Thyroid gland (tissue), 4 donors: ENCODE measurements at regions not wholly inside any gene's neighbourhood (a gene's known extent, or its start where the extent isn't known, plus 50 kb on each side); places are given as distances from the start of the nearest gene placed in this dataset.

Experiments
- DNase-seq, 2 donors: peaks; one replicate each; pipeline ENCODE4 v3.0.0-alpha.2; 2019
- H3K27ac ChIP-seq, 3 donors: fragments of 200-600 bp; sonication (generic); 1 replicate in 2 of 3; 2 replicates in 1 of 3; pipeline ENCODE4 v1.5.1; 2016 to 2019; ENCODE audit warnings: mild to moderate bottlenecking in 1 of 3, moderate library complexity in 1 of 3
- H3K27me3 ChIP-seq: fragments of 200-600 bp; sonication (generic); one replicate; pipeline ENCODE4 v1.5.1; 2019
- H3K36me3 ChIP-seq, 2 donors: fragments of 200-600 bp; sonication (generic); one replicate each; pipeline ENCODE4 v1.5.1; 2016 to 2019
- H3K4me1 ChIP-seq, 2 donors: fragments of 200-600 bp; sonication (generic); one replicate each; pipeline ENCODE4 v1.5.1; 2017 to 2019
- H3K4me3 ChIP-seq, 3 donors: fragments of 200-600 bp; sonication (generic); replicated peaks in 1 of 3; 1 replicate in 2 of 3; 2 replicates in 1 of 3; pipeline ENCODE4 v1.5.1; 2016; ENCODE audit warnings: mild to moderate bottlenecking in 1 of 3
- H3K9me3 ChIP-seq: fragments of 200-600 bp; sonication (generic); one replicate; pipeline ENCODE4 v1.5.1; 2017
- CTCF ChIP-seq, 6 experiments: fragments of 200-600 bp in 3 of 6; fragments of 450-650 bp in 3 of 6; sonication (generic) in 3 of 6; IDR thresholded peaks; one replicate each; pipeline ENCODE4 v1.5.1; 2016 to 2019; ENCODE audit warnings: antibody characterized with exemption in 6 of 6, mild to moderate bottlenecking in 2 of 6, inconsistent platforms in 1 of 6, moderate library complexity in 1 of 6
- POLR2A ChIP-seq, 2 donors: fragments of 450-650 bp; IDR thresholded peaks; one replicate each; pipeline ENCODE4 v1.6.1; 2017; ENCODE audit warnings: antibody characterized with exemption in 2 of 2, mild to moderate bottlenecking in 2 of 2, moderate library complexity in 1 of 2
- WGBS, 2 donors: methylation state at CpG; one replicate each; pipeline ENCODE4 v1.1.5; 2017; 5-methylcytosine and 5-hydroxymethylcytosine counted together
- intact Hi-C: fragments of 100-400 bp; cut with DNase I; formaldehyde crosslinking; loops from one replicate; pipeline ENCODE4 v1.15.1; 2023

DNA sequence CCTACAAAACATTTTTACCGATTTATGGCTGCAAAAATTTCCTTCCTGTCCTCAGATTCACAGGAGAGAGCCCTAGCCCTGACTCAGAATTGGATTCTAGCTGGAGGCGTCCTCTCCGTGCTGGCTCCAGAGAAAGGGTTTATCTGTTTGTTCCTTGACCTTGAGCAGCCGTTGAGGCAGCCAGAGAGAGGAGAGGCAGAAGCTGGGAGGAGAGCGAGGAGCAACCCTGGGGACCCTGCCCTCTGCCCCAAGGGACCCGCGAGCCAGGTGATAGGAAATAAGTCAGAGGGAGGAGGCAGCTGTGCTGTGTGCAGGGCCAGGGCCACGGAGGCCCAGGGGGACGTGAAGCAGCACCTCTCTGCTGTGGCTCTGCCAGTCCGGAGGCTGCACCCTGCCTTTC is 75.6 kb downstream of the IGLL1 start:
- no peaks in the 10 kb centered on the region for H3K27me3 ChIP-seq
- H3K36me3 ChIP-seq: no peaks in the 10 kb centered on the region
- 67 to 74% methylated on average over 7 to 10 of the region's 10 CpGs for WGBS, 2 donors
- no peaks in the 10 kb centered on the region for H3K4me1 ChIP-seq
- TF ChIP-seq CTCF (IDR thresholded peaks at IDR 0.05) (no peak), POLR2A (IDR thresholded peaks at IDR 0.05) (no peak)
- no peak overlapping the region for H3K27ac ChIP-seq
- H3K4me3 ChIP-seq: no peak overlapping the region
- no peak for DNase-seq
- no peaks in the 10 kb centered on the region for H3K9me3 ChIP-seq
- intact Hi-C loops: no loop called here

GRCh38 chr22:23503736-23504440 is 76.2 kb downstream of the IGLL1 start:
- intact Hi-C loops: no loop called here
- no peak for DNase-seq

DNA sequence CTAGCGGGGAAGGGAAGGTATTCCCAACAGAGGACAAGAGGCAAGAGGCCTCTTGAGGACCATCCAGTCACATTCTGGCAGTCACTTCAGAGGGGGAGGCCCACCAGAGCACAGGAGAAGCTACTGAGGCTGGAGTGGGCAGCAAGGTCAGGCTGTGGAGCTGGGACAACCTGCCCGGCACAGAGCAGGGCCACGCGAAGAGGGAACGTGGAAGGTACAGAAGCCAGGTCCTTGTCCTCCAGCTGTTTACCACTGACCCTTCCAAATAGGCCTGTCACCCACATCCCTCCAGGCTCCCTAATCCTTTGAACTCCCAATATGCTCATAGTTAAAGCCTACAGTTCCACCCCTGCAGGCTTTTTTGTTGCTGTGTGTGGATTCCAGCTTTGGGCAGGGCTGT is 76.9 kb downstream of the IGLL1 start:
- intact Hi-C loops: no loop called here
- TF ChIP-seq CTCF (IDR thresholded peaks at IDR 0.05): no peak
- TF ChIP-seq POLR2A (IDR thresholded peaks at IDR 0.05): no peak
- H3K4me3 ChIP-seq: no peak overlapping the region
- no peaks in the 10 kb centered on the region for H3K36me3 ChIP-seq
- H3K27me3 ChIP-seq: no peaks in the 10 kb centered on the region
- no peaks in the 10 kb centered on the region for H3K9me3 ChIP-seq
- no peak for DNase-seq
- no peaks in the 10 kb centered on the region for H3K4me1 ChIP-seq
- WGBS, 2 donors: 92 to 100% methylated on average over 5 of the region's 5 CpGs
- no peak overlapping the region for H3K27ac ChIP-seq

More at GRCh38 chr22:23503736-23504440, 76.2 kb downstream of the IGLL1 start:
- TF ChIP-seq CTCF (IDR thresholded peaks at IDR 0.05) (no peak), POLR2A (IDR thresholded peaks at IDR 0.05) (no peak)
- Histone ChIP-seq H3K9me3 (no peaks in the 10 kb centered on the region), H3K36me3 (no peaks in the 10 kb centered on the region), H3K27ac (no peak overlapping the region), H3K27me3 (no peaks in the 10 kb centered on the region), H3K4me1 (no peaks in the 10 kb centered on the region), H3K4me3 (no peak overlapping the region)
- WGBS, 2 donors: 85 to 87% methylated on average over 15 of the region's 15 CpGs

DNA sequence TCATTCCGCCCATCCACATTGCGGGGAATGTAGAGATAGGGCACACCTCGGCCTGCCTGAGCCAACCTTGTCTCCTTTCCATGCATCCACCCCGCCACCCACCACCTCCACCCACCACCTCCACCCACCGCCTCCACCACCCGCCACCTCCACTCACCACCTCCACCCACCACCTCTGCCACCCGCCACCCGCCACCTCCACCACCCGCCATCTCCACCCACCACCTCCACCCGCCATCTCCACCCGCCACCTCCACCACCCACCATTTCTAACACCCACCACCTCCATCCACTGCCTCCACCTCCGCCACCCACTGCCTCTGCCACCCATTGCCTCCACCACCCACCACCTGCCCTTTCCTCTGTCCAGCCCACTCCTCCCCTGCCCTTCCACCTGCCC is 78.4 kb downstream of the IGLL1 start:
- no peaks in the 10 kb centered on the region for H3K36me3 ChIP-seq
- H3K4me3 ChIP-seq: no peak overlapping the region
- no peak for DNase-seq
- no peak overlapping the region for H3K27ac ChIP-seq
- no peak for TF ChIP-seq POLR2A (IDR thresholded peaks at IDR 0.05)
- no peak for TF ChIP-seq CTCF (IDR thresholded peaks at IDR 0.05)
- intact Hi-C loops: no loop called here
- 86 to 90% methylated on average over 12 of the region's 12 CpGs for WGBS, 2 donors
- no peaks in the 10 kb centered on the region for H3K9me3 ChIP-seq
- H3K27me3 ChIP-seq: no peaks in the 10 kb centered on the region
- H3K4me1 ChIP-seq: no peaks in the 10 kb centered on the region

GRCh38 chr22:23501261-23501619 is 78.8 kb downstream of the IGLL1 start:
- Histone ChIP-seq H3K27ac (no peak overlapping the region), H3K4me3 (no peak overlapping the region), H3K36me3 (no peaks in the 10 kb centered on the region), H3K4me1 (no peaks in the 10 kb centered on the region), H3K27me3 (no peaks in the 10 kb centered on the region), H3K9me3 (no peaks in the 10 kb centered on the region)
- no peak for TF ChIP-seq POLR2A (IDR thresholded peaks at IDR 0.05)
- no peak for TF ChIP-seq CTCF (IDR thresholded peaks at IDR 0.05)
- intact Hi-C loops: no loop called here
- DNase-seq: no peak
- 71 to 77% methylated on average over 5 of the region's 5 CpGs for WGBS, 2 donors
